Immature natural killer cell (primary cell): ENCODE measurements at regions not wholly inside any gene's neighbourhood (a gene's known extent, or its start where the extent isn't known, plus 50 kb on each side); places are given as distances from the start of the nearest gene placed in this dataset.

Source experiments
- DNase-seq, 3 donors: peaks; one replicate each; pipeline ENCODE4 v3.0.0; 2022; ENCODE audit warnings: mixed read lengths in 1 of 3
- H3K27ac Mint-ChIP-seq, 6 donors: one replicate each; pipeline ENCODE4 v1.8.0; 2020; ENCODE audit warnings: mixed read lengths in 6 of 6, mild to moderate bottlenecking in 5 of 6, inconsistent platforms in 4 of 6, moderate library complexity in 3 of 6
- H3K27me3 Mint-ChIP-seq, 3 donors: one replicate each; pipeline ENCODE4 v1.8.0; 2020 to 2021; ENCODE audit warnings: low read depth in 3 of 3, mild to moderate bottlenecking in 3 of 3, mixed read lengths in 3 of 3, moderate library complexity in 3 of 3, inconsistent platforms in 1 of 3
- H3K36me3 Mint-ChIP-seq, 3 donors: one replicate each; pipeline ENCODE4 v1.8.0; 2020; ENCODE audit warnings: mixed read lengths in 3 of 3, inconsistent platforms in 2 of 3, mild to moderate bottlenecking in 2 of 3
- H3K4me1 Mint-ChIP-seq, 2 donors: one replicate each; pipeline ENCODE4 v1.8.0; 2020; ENCODE audit warnings: inconsistent platforms in 2 of 2, mild to moderate bottlenecking in 2 of 2, mixed read lengths in 2 of 2, moderate library complexity in 1 of 2
- H3K4me3 Mint-ChIP-seq, 5 donors: one replicate each; pipeline ENCODE4 v1.8.0; 2020; ENCODE audit warnings: mild to moderate bottlenecking in 5 of 5, mixed read lengths in 5 of 5, inconsistent platforms in 3 of 5, moderate library complexity in 3 of 5
- H3K9me3 Mint-ChIP-seq, 6 donors: one replicate each; pipeline ENCODE4 v1.8.0; 2020; ENCODE audit warnings: mild to moderate bottlenecking in 6 of 6, mixed read lengths in 6 of 6, inconsistent platforms in 4 of 6, moderate library complexity in 3 of 6

GRCh38 chr4:186942758-186943377 is 219.2 kb upstream of the FAT1 start:
- Mint-ChIP-seq H3K4me1 (no peaks in the 10 kb centered on the region), H3K4me3 (no peak overlapping the region), H3K9me3 (peaks cover 11 to 40% (median 24%) of the 10 kb centered on the region in 6 donors), H3K27me3 (peaks cover 0 to 5% (median 4%) of the 10 kb centered on the region in 3 donors), H3K36me3 (no peaks in the 10 kb centered on the region), H3K27ac (no peak overlapping the region)
- no peak for DNase-seq

DNA sequence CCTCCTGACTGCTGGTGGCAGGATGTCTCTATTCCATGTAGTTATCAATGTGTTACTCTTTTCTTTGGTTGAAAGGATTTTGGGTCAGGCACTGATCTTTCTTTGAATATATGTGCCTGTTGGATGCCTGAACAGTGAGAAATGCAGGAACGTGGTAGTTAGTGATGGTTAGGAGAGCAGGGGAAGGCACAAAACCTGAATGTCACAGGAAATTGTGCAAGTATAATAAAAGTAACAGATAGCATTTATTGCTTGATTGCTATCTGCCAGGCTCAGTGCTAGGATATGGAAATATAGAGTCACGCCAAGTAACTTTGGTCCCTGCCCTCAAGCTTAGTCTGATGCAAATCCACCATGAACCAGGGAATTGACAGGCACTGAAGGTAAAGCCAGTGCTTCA is 219.8 kb upstream of the FAT1 start:
- H3K27ac Mint-ChIP-seq = no peak overlapping the region
- no peaks in the 10 kb centered on the region for H3K4me1 Mint-ChIP-seq

DNA sequence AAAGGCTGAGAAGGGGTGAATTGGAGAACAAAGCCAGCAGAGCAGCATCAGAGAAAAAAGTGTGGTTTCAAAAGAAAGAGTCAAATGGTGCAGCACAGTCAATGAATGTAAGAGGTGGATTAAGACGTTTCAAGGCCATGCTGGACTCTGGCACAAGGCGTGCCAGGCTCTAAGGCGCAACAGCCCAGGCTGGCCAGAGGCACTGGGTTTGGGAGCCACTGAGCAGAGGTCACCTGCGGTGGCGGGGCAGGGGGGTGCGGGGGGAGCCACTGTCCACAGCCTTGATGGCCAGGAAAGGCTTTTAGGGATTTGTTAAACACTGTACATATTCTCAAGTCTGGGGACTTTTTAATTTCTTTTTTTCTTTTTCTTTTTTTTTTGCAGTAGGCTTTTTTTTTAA is 222.5 kb upstream of the FAT1 start:
- H3K36me3 Mint-ChIP-seq = no peaks in the 10 kb centered on the region
- no peak overlapping the region for H3K27ac Mint-ChIP-seq
- H3K4me3 Mint-ChIP-seq = no peak overlapping the region
- no peaks in the 10 kb centered on the region for H3K4me1 Mint-ChIP-seq
- peaks cover 10 to 52% (median 19%) of the 10 kb centered on the region in 6 donors for H3K9me3 Mint-ChIP-seq
- peaks cover 2 to 7% (median 4%) of the 10 kb centered on the region in 3 donors for H3K27me3 Mint-ChIP-seq
- no peak for DNase-seq

More for the DNA sequence above, 219.8 kb upstream of the FAT1 start:
- H3K36me3 Mint-ChIP-seq = no peaks in the 10 kb centered on the region
- no peak overlapping the region for H3K4me3 Mint-ChIP-seq
- peaks cover 11 to 41% (median 21%) of the 10 kb centered on the region in 6 donors for H3K9me3 Mint-ChIP-seq
- peaks cover 0 to 5% (median 4%) of the 10 kb centered on the region in 3 donors for H3K27me3 Mint-ChIP-seq
- DNase-seq = no peak

DNA sequence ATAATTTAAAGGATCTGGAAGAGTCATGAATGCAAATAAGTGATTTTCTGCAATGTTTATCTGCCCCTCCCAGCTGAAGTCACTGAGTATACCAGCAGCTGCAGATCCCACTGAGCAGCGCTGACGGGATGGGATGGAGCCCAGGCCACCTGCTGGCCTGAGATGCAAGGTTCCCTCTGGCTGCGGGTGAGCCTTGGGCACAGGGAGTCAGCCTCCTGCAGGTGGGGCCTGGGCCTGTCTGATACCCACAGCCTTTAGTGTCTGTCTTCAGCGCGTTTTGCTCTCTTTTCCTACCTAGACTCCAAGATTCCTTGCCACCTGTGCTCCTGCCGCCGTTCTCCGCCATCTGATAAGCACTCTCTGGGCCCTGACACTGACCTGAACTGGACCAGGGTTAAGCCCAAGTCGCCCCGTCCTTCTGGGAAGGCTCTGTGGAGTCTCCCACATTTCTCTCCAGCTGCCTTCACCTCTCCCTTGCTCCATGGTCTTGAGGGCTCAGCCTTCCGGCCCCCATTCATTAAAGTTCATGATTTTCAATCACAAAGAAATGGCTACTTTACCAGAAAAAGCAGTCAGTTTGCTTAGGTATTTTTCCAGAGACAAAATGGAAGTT is 223.1 kb upstream of the FAT1 start:
- Mint-ChIP-seq H3K27me3 (peaks cover 2 to 7% (median 4%) of the 10 kb centered on the region in 3 donors), H3K36me3 (no peaks in the 10 kb centered on the region), H3K4me3 (no peak overlapping the region), H3K9me3 (peaks cover 10 to 52% (median 20%) of the 10 kb centered on the region in 6 donors), H3K4me1 (no peaks in the 10 kb centered on the region), H3K27ac (no peak overlapping the region)
- no peak for DNase-seq

DNA sequence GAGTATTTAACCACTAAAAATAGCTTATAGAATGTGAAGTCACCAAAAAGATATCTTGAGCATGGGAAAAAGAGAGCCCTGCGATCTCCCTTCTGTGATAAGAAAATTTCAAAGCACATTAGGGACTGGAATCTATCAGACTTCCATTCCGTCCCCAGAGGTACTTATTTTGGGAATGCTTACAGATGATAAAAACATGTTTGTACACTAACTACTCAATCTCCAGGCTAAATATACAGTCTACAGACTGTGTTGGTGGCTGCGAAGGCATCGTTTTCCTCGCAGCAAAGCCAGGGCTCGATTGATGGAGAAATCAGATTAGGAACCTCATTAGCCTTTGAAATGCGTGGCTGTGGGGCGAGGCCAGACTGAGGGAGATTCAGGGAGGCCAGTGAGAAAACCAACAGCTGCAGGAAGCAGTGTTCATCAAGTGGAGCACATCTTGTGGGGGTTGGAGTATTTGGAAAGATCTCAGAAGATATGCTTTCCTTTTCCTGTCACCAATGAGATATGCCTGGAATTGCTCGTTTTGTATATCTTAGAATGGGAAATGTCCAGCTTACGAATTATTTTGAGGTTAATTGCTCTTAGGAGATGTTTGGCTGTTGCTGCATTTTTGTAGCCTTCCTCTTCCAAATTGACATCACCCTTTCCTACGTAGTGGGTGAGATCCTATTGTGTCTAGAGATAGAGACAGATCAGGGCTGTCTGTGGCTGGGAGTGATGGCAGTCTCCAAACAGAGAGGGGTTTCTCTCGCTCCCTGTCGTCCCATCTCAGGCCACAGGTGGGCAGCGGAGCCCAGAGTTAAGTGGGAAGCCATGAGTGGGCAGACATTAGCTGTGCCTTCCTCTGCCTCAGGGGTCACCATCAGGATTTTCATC is 224.9 kb upstream of the FAT1 start:
- H3K27me3 Mint-ChIP-seq = peaks cover 2 to 7% (median 4%) of the 10 kb centered on the region in 3 donors
- DNase-seq = no peak

DNA sequence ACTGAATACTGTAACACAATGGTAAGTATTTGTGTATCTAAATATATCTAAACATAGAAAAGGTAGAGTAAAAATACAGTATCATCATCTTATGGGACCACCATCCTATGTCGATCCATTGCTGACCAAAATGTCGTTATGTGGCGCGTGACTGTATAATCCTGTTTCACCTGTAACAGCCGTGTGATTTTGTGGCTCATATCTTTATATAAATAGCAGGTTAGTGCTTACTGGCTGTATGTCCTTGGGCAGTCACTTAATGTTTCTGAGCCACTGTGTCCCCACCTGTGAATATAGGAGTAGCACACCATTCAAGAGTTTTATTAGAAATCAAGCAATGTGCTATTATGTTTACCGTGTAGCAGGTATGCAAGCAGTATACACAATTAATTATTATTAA is 226.2 kb upstream of the FAT1 start:
- Mint-ChIP-seq H3K27me3 (peaks cover 2 to 7% (median 4%) of the 10 kb centered on the region in 3 donors), H3K27ac (no peak overlapping the region), H3K36me3 (peaks cover 0 to 3% (median 0%) of the 10 kb centered on the region in 3 donors), H3K4me3 (no peak overlapping the region), H3K9me3 (peaks cover 7 to 56% (median 21%) of the 10 kb centered on the region in 6 donors), H3K4me1 (no peaks in the 10 kb centered on the region)
- DNase-seq = no peak

More for the DNA sequence above, 224.9 kb upstream of the FAT1 start:
- H3K4me3 Mint-ChIP-seq = no peak overlapping the region
- no peak overlapping the region for H3K27ac Mint-ChIP-seq
- H3K9me3 Mint-ChIP-seq = peaks cover 10 to 51% (median 22%) of the 10 kb centered on the region in 6 donors
- H3K4me1 Mint-ChIP-seq = no peaks in the 10 kb centered on the region
- peaks cover 0 to 3% (median 0%) of the 10 kb centered on the region in 3 donors for H3K36me3 Mint-ChIP-seq

GRCh38 chr4:186952709-186953108 is 229.1 kb upstream of the FAT1 start:
- Mint-ChIP-seq H3K36me3 (peaks cover 0 to 3% (median 0%) of the 10 kb centered on the region in 3 donors), H3K4me3 (no peak overlapping the region), H3K9me3 (peaks cover 8 to 52% (median 21%) of the 10 kb centered on the region in 6 donors), H3K27me3 (peaks cover 0 to 4% (median 2%) of the 10 kb centered on the region in 3 donors), H3K27ac (no peak overlapping the region), H3K4me1 (no peaks in the 10 kb centered on the region)
- no peak for DNase-seq

- H3K27me3 Mint-ChIP-seq = peaks cover 0 to 4% (median 2%) of the 10 kb centered on the region in 3 donors
- peaks cover 15 to 52% (median 24%) of the 10 kb centered on the region in 6 donors for H3K9me3 Mint-ChIP-seq
- no peak overlapping the region for H3K27ac Mint-ChIP-seq
- DNase-seq = no peak
- peaks cover 0 to 3% (median 0%) of the 10 kb centered on the region in 3 donors for H3K36me3 Mint-ChIP-seq
- no peak overlapping the region for H3K4me3 Mint-ChIP-seq
- no peaks in the 10 kb centered on the region for H3K4me1 Mint-ChIP-seq
Measured at GRCh38 chr4:186953599-186954260, 230.1 kb upstream of the FAT1 start.

- Mint-ChIP-seq H3K27me3 (peaks cover 0 to 2% (median 0%) of the 10 kb centered on the region in 3 donors), H3K4me1 (no peaks in the 10 kb centered on the region), H3K36me3 (peaks cover 0 to 3% (median 0%) of the 10 kb centered on the region in 3 donors), H3K9me3 (peaks cover 12 to 47% (median 27%) of the 10 kb centered on the region in 6 donors), H3K27ac (no peak overlapping the region), H3K4me3 (no peak overlapping the region)
- DNase-seq = no peak
Measured at GRCh38 chr4:186954509-186954908, 230.9 kb upstream of the FAT1 start.

- Mint-ChIP-seq H3K27me3 (peaks cover 0 to 2% (median 0%) of the 10 kb centered on the region in 3 donors), H3K4me3 (no peak overlapping the region), H3K4me1 (no peaks in the 10 kb centered on the region), H3K27ac (no peak overlapping the region), H3K9me3 (peaks cover 12 to 47% (median 27%) of the 10 kb centered on the region in 6 donors), H3K36me3 (peaks cover 0 to 3% (median 0%) of the 10 kb centered on the region in 3 donors)
- DNase-seq = no peak
Measured at GRCh38 chr4:186954956-186955355, 231.3 kb upstream of the FAT1 start.

DNA sequence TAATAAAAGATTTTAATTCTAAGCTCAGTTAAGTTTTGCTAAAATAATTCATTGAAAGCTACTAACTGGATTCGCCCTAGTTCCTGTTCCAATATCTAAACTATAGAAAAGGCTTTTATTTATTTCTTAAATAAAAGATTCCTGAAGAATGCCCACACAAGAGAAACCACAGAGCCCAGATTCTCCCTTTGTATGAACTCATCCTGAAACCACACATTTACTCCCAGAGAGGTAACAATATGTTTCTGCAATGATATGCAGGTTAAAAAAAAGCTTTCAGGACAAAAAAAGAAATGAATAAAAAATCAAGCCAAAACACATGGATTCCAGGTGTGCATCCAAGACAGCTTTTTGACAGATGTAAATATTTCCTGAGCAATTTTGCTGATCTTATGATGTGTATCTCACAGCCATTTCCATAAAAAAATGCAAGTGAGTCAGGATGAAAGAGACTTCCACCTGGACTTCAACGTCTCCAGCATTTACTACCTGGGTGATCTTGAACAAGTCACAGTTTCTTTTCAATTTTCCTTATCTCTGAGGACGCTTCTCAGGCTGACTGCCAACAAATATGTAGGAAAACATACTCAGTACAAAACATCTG is 234.4 kb upstream of the FAT1 start:
- Mint-ChIP-seq H3K9me3 (peaks cover 12 to 41% (median 21%) of the 10 kb centered on the region in 6 donors), H3K27me3 (no peaks in the 10 kb centered on the region), H3K27ac (no peak overlapping the region), H3K4me1 (no peaks in the 10 kb centered on the region), H3K36me3 (peaks cover 0 to 3% (median 0%) of the 10 kb centered on the region in 3 donors), H3K4me3 (no peak overlapping the region)
- DNase-seq = no peak

- no peaks in the 10 kb centered on the region for H3K36me3 Mint-ChIP-seq
- DNase-seq = no peak
- H3K27me3 Mint-ChIP-seq = no peaks in the 10 kb centered on the region
- no peak overlapping the region for H3K4me3 Mint-ChIP-seq
- no peaks in the 10 kb centered on the region for H3K4me1 Mint-ChIP-seq
- H3K9me3 Mint-ChIP-seq = peaks cover 8 to 33% (median 18%) of the 10 kb centered on the region in 6 donors
- H3K27ac Mint-ChIP-seq = no peak overlapping the region
Measured at GRCh38 chr4:186958726-186959350, 235.2 kb upstream of the FAT1 start.
